Adrenal gland (tissue), 9 donors: ENCODE measurements at regions not wholly inside any gene's neighbourhood (a gene's known extent, or its start where the extent isn't known, plus 50 kb on each side); places are given as distances from the start of the nearest gene placed in this dataset.

Source experiments
- DNase-seq, 7 donors: peaks; one replicate each; pipeline ENCODE4 v3.0.0-alpha.2; 2019 to 2020
- H3K27ac ChIP-seq, 5 donors: fragments of 200-600 bp; sonication (generic) in 4 of 5; 1 replicate in 3 of 5; 2 replicates in 2 of 5; pipeline versions ENCODE4 v1.5.1 to v1.8.0; 2016 to 2020; ENCODE audit warnings: mild to moderate bottlenecking in 1 of 5
- H3K27me3 ChIP-seq: fragments of 200-600 bp; 2 replicates; pipeline ENCODE4 v1.8.0; 2021
- H3K36me3 ChIP-seq, 2 donors: fragments of 200-600 bp; replicated peaks in 1 of 2; 1 replicate in 1 of 2; 2 replicates in 1 of 2; pipeline versions ENCODE4 v1.5.1 to v1.8.0; 2018 to 2022
- H3K4me1 ChIP-seq, 2 donors: fragments of 200-600 bp; replicated peaks in 1 of 2; 1 replicate in 1 of 2; 2 replicates in 1 of 2; pipeline versions ENCODE4 v1.5.1 to v1.8.0; 2018 to 2021
- H3K4me3 ChIP-seq, 4 donors: fragments of 200-600 bp; sonication (generic) in 3 of 4; one replicate each; pipeline ENCODE4 v1.5.1; 2016 to 2018
- H3K9me3 ChIP-seq, 3 donors: fragments of 200-600 bp; sonication (generic) in 1 of 3; replicated peaks in 1 of 3; 1 replicate in 2 of 3; 2 replicates in 1 of 3; pipeline versions ENCODE4 v1.5.1 to v1.8.0; 2016 to 2021
- CTCF ChIP-seq, 6 experiments: fragments of 450-650 bp in 4 of 6; fragments of 200-600 bp in 2 of 6; sonication (generic) in 1 of 6; IDR thresholded peaks; 1 replicate in 5 of 6; 2 replicates in 1 of 6; pipeline versions ENCODE4 v1.5.1 to v1.8.0; 2016 to 2021; ENCODE audit warnings: antibody characterized with exemption in 6 of 6, mild to moderate bottlenecking in 2 of 6, moderate library complexity in 1 of 6
- POLR2A ChIP-seq, 2 donors: fragments of 450-650 bp; IDR thresholded peaks; one replicate each; pipeline ENCODE4 v1.6.1; 2017; ENCODE audit warnings: antibody characterized with exemption in 2 of 2, mild to moderate bottlenecking in 2 of 2, moderate library complexity in 1 of 2
- WGBS, 4 donors: extraction: QIAGEN DNeasy Blood & Tissue Kit in 2 of 4; methylation state at CpG; one replicate each; pipeline versions ENCODE4 v1.1.5 to v1.1.7; 2013 to 2017; 5-methylcytosine and 5-hydroxymethylcytosine counted together
- intact Hi-C, 2 donors: fragments of 100-400 bp; cut with DNase I; formaldehyde crosslinking; loops; one replicate each; pipeline versions ENCODE4 v1.14.1 to v1.15.0; 2022 to 2023
- donor health status: healthy with polysubstance abuse.
- donor health status: Bipolar disorder and iron deficiency.
- donor health status: DM: yes; HTN: yes; CAD: no.
- donor health status: DM: no; HTN: no; CAD: no.
- donor health status: DM: no; HTN: no; CAD: no.

GRCh38 chr5:124560370-124560769 is 186.1 kb downstream of the ZNF608 start:
- no peaks in the 10 kb centered on the region for H3K4me1 ChIP-seq
- no peak overlapping the region for H3K27ac ChIP-seq
- H3K36me3 ChIP-seq: no peaks in the 10 kb centered on the region
- no peaks in the 10 kb centered on the region for H3K27me3 ChIP-seq
- H3K4me3 ChIP-seq: no peak overlapping the region
- WGBS, 4 donors: 70 to 84% (median 82%) methylated on average over 3 of the region's 3 CpGs
- intact Hi-C loops: no loop called here
- TF ChIP-seq CTCF (IDR thresholded peaks at IDR 0.05): no peak
- TF ChIP-seq POLR2A (IDR thresholded peaks at IDR 0.05): no peak
- no peaks in the 10 kb centered on the region for H3K9me3 ChIP-seq
- DNase-seq: no peak

- Histone ChIP-seq H3K9me3 (no peaks in the 10 kb centered on the region), H3K27ac (no peak overlapping the region), H3K4me3 (no peak overlapping the region), H3K27me3 (no peaks in the 10 kb centered on the region), H3K4me1 (no peaks in the 10 kb centered on the region), H3K36me3 (no peaks in the 10 kb centered on the region)
- no peak for TF ChIP-seq CTCF (IDR thresholded peaks at IDR 0.05)
- TF ChIP-seq POLR2A (IDR thresholded peaks at IDR 0.05): no peak
- 88 to 95% (median 94%) methylated on average over 8 of the region's 8 CpGs for WGBS, 4 donors
- DNase-seq: no peak
- intact Hi-C loops: no loop called here
These were observed 188.7 kb downstream of the ZNF608 start for GRCh38 chr5:124557761-124558160.

- H3K36me3 ChIP-seq: no peaks in the 10 kb centered on the region
- WGBS, 4 donors: 83 to 100% (median 90%) methylated on average over 2 of the region's 2 CpGs
- H3K27me3 ChIP-seq: no peaks in the 10 kb centered on the region
- intact Hi-C loops: no loop called here
- H3K4me1 ChIP-seq: no peaks in the 10 kb centered on the region
- no peak for TF ChIP-seq POLR2A (IDR thresholded peaks at IDR 0.05)
- TF ChIP-seq CTCF (IDR thresholded peaks at IDR 0.05): no peak
- H3K4me3 ChIP-seq: no peak overlapping the region
- no peak for DNase-seq
- H3K9me3 ChIP-seq: no peaks in the 10 kb centered on the region
- no peak overlapping the region for H3K27ac ChIP-seq
These were observed 191.5 kb downstream of the ZNF608 start for GRCh38 chr5:124554746-124555578.

- no peak for TF ChIP-seq POLR2A (IDR thresholded peaks at IDR 0.05)
- TF ChIP-seq CTCF (IDR thresholded peaks at IDR 0.05): no peak
These were observed 192.5 kb downstream of the ZNF608 start for GRCh38 chr5:124553911-124554310.

More at GRCh38 chr5:124553911-124554310, 192.5 kb downstream of the ZNF608 start:
- no peaks in the 10 kb centered on the region for H3K27me3 ChIP-seq
- intact Hi-C loops: no loop called here
- H3K4me1 ChIP-seq: no peaks in the 10 kb centered on the region
- 90 to 93% (median 93%) methylated on average over 2 of the region's 2 CpGs for WGBS, 4 donors
- H3K9me3 ChIP-seq: no peaks in the 10 kb centered on the region
- no peak overlapping the region for H3K4me3 ChIP-seq
- no peak overlapping the region for H3K27ac ChIP-seq
- H3K36me3 ChIP-seq: no peaks in the 10 kb centered on the region
- DNase-seq: no peak
